ENCODE measurements at regions not wholly inside any gene's neighbourhood (a gene's known extent, or its start where the extent isn't known, plus 50 kb on each side); places are given as distances from the start of the nearest gene placed in this dataset.

GRCh38 chr1:229900220-229900619, 166.8 kb upstream of the GALNT2 start:
- TF ChIP-seq CTCF (IDR thresholded peaks at IDR 0.05) (no peak), POLR2A (IDR thresholded peaks at IDR 0.05) (no peak)

Measured in uterus (tissue), 2 donors.